ENCODE measurements at regions not wholly inside any gene's neighbourhood (a gene's known extent, or its start where the extent isn't known, plus 50 kb on each side); places are given as distances from the start of the nearest gene placed in this dataset.

DNA sequence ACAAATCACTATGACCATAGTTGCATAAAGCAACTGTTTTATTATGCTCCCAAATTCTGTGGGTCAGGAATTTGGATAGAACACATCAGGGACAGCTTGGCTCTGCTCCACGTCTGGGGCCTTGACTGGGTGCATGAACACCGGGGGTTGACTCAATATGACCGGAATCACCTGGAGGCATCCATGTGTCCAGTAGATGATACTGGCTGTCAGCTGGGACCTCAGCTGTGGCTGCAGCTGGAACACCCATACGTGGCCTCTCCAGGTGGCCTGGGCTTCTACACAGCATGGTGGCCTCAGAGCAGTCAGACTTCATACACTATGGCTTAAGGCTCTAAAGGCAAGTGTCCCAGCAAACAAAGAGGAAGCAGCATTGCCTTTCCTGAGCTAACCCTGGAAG is 113.4 kb downstream of the NRN1 start:
- Histone ChIP-seq H3K9me3 (ENCODE audit: low read length) (no peaks in the 10 kb centered on the region), H3K9ac (ENCODE audit: low read length) (no peak overlapping the region), H3K9me2 (ENCODE audit: low read depth, low read length) (no peaks in the 10 kb centered on the region), H4K20me1 (ENCODE audit: insufficient read depth, low read length) (no peaks in the 10 kb centered on the region), H3K4me1 (ENCODE audit: insufficient read depth, low read length, severe bottlenecking) (peaks cover 15% of the 10 kb centered on the region), H3K36me3 (ENCODE audit: insufficient read depth, low read length) (no peaks in the 10 kb centered on the region; the same call in 1 of the 2 replicates), H3K27ac (ENCODE audit: low read depth, low read length, poor library complexity, severe bottlenecking) (no peak overlapping the region), H3K4me2 (ENCODE audit: low read length) (peak overlapping the region; percentile 84; the same call in 1 of the 2 replicates), H3K4me3 (ENCODE audit: low read depth, low read length, poor library complexity, severe bottlenecking) (no peak overlapping the region), H3F3A (ENCODE audit: insufficient read depth, low read length) (no peaks in the 10 kb centered on the region), H2AFZ (ENCODE audit: low read length) (no peak overlapping the region), H3K79me2 (ENCODE audit: insufficient read depth, low read length) (no peaks in the 10 kb centered on the region), H3K27me3 (ENCODE audit: insufficient read depth, low read length) (no peaks in the 10 kb centered on the region)
- TF ChIP-seq, protein P1, sequence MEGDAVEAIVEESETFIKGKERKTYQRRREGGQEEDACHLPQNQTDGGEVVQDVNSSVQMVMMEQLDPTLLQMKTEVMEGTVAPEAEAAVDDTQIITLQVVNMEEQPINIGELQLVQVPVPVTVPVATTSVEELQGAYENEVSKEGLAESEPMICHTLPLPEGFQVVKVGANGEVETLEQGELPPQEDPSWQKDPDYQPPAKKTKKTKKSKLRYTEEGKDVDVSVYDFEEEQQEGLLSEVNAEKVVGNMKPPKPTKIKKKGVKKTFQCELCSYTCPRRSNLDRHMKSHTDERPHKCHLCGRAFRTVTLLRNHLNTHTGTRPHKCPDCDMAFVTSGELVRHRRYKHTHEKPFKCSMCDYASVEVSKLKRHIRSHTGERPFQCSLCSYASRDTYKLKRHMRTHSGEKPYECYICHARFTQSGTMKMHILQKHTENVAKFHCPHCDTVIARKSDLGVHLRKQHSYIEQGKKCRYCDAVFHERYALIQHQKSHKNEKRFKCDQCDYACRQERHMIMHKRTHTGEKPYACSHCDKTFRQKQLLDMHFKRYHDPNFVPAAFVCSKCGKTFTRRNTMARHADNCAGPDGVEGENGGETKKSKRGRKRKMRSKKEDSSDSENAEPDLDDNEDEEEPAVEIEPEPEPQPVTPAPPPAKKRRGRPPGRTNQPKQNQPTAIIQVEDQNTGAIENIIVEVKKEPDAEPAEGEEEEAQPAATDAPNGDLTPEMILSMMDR (IDR thresholded peaks at IDR 0.05; ENCODE audit: low read length) = no peak
- no peak for TF ChIP-seq EZH2 (IDR thresholded peaks at IDR 0.05; ENCODE audit: borderline replicate concordance, low read length)

DNA sequence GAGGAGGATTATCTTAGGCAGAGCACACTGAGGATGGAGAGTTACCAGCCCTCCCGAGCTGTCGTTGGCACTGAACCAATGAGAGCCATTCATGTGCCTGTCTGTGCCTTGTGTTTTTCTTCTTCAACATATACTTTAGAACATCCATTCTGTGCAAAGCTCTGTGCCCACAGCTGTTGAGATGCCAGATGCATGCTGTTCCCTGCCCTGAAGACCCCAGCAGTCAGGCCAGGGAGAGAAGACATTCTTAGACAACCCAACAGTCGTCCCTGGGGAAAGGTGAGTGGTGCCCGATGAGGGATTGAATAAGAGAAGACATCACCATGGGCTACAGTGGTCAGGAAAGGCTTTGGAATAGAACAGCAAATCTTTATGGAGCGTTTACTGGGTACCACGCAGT is 114.1 kb downstream of the NRN1 start:
- Histone ChIP-seq H3K27ac (ENCODE audit: low read depth, low read length, poor library complexity, severe bottlenecking) (peak overlapping the region; percentile 79), H3K4me2 (ENCODE audit: low read length) (peak overlapping the region; percentile 84), H3K36me3 (ENCODE audit: insufficient read depth, low read length) (no peaks in the 10 kb centered on the region; the same call in 1 of the 2 replicates), H3K27me3 (ENCODE audit: insufficient read depth, low read length) (no peaks in the 10 kb centered on the region), H3K4me3 (ENCODE audit: low read depth, low read length, poor library complexity, severe bottlenecking) (peak overlapping the region; percentile 62), H2AFZ (ENCODE audit: low read length) (peak overlapping the region; percentile 92; the same call in 1 of the 2 replicates), H4K20me1 (ENCODE audit: insufficient read depth, low read length) (no peaks in the 10 kb centered on the region), H3K9me2 (ENCODE audit: low read depth, low read length) (no peaks in the 10 kb centered on the region), H3K9ac (ENCODE audit: low read length) (peak overlapping the region; percentile 62), H3K79me2 (ENCODE audit: insufficient read depth, low read length) (no peaks in the 10 kb centered on the region), H3K9me3 (ENCODE audit: low read length) (no peaks in the 10 kb centered on the region), H3K4me1 (ENCODE audit: insufficient read depth, low read length, severe bottlenecking) (peaks cover 15% of the 10 kb centered on the region), H3F3A (ENCODE audit: insufficient read depth, low read length) (no peaks in the 10 kb centered on the region)
- TF ChIP-seq EZH2 (IDR thresholded peaks at IDR 0.05; ENCODE audit: borderline replicate concordance, low read length) = no peak
- TF ChIP-seq, protein P1 (IDR thresholded peaks at IDR 0.05; ENCODE audit: low read length) = no peak

DNA sequence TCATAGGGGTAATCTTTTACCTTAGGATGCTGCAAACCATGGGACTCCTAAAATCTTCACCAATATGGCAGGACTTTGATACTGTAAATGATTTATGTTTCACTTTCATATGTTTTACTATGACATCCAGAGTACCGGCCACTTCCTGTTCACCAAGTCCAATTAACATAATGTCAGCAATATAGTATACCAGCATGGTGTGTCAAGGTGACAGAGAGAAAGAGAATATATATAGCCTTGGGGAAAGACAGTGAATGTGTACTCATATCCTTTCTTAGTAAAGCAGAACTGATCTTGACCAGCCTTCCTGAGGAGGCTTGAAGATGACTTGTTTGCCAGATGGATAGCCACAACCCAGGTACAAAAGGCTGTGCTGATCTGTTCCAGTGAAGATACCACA is 127.9 kb downstream of the NRN1 start:
- Histone ChIP-seq H4K20me1 (ENCODE audit: insufficient read depth, low read length) (no peaks in the 10 kb centered on the region), H3K36me3 (ENCODE audit: insufficient read depth, low read length) (no peaks in the 10 kb centered on the region), H2AFZ (ENCODE audit: low read length) (no peak overlapping the region), H3K9me3 (ENCODE audit: low read length) (no peaks in the 10 kb centered on the region), H3K4me3 (ENCODE audit: low read depth, low read length, poor library complexity, severe bottlenecking) (no peak overlapping the region), H3K79me2 (ENCODE audit: insufficient read depth, low read length) (no peaks in the 10 kb centered on the region), H3K9me2 (ENCODE audit: low read depth, low read length) (no peaks in the 10 kb centered on the region), H3K27me3 (ENCODE audit: insufficient read depth, low read length) (no peaks in the 10 kb centered on the region), H3K27ac (ENCODE audit: low read depth, low read length, poor library complexity, severe bottlenecking) (no peak overlapping the region), H3K9ac (ENCODE audit: low read length) (no peak overlapping the region), H3K4me2 (ENCODE audit: low read length) (no peak overlapping the region), H3F3A (ENCODE audit: insufficient read depth, low read length) (no peaks in the 10 kb centered on the region), H3K4me1 (ENCODE audit: insufficient read depth, low read length, severe bottlenecking) (no peaks in the 10 kb centered on the region)
- TF ChIP-seq, protein P1 (IDR thresholded peaks at IDR 0.05; ENCODE audit: low read length) = no peak

Data from OCI-LY1 (cell line).